Testis (tissue), 2 donors: ENCODE measurements at regions not wholly inside any gene's neighbourhood (a gene's known extent, or its start where the extent isn't known, plus 50 kb on each side); places are given as distances from the start of the nearest gene placed in this dataset.

ENCODE experiments used
- CTCF ChIP-seq, 3 experiments: fragments of 450-650 bp in 2 of 3; fragments of 200-600 bp in 1 of 3; sonication (generic) in 1 of 3; IDR thresholded peaks; one replicate each; pipeline ENCODE4 v1.5.1; 2016 to 2019; ENCODE audit warnings: antibody characterized with exemption in 3 of 3, mild to moderate bottlenecking in 2 of 3, moderate library complexity in 1 of 3
- POLR2A ChIP-seq: fragments of 450-650 bp; IDR thresholded peaks from one replicate; pipeline ENCODE4 v1.6.1; 2017; ENCODE audit warnings: antibody characterized with exemption, mild to moderate bottlenecking, moderate library complexity

- no peak for TF ChIP-seq CTCF (IDR thresholded peaks at IDR 0.05)
- no peak for TF ChIP-seq POLR2A
Measured at GRCh38 chr14:38405851-38406635, 150.2 kb upstream of the CLEC14A start.
